ENCODE measurements at regions not wholly inside any gene's neighbourhood (a gene's known extent, or its start where the extent isn't known, plus 50 kb on each side); places are given as distances from the start of the nearest gene placed in this dataset.
"Not testable (repeated sequence)": the region's sequence is repeated elsewhere in the genome, so short reads cannot be mapped to it uniquely, and the experiment has no call there.

- no peak for DNase-seq
These were observed 645.1 kb downstream of the TBC1D22A start for GRCh38 chr22:47407461-47408025.

DNA sequence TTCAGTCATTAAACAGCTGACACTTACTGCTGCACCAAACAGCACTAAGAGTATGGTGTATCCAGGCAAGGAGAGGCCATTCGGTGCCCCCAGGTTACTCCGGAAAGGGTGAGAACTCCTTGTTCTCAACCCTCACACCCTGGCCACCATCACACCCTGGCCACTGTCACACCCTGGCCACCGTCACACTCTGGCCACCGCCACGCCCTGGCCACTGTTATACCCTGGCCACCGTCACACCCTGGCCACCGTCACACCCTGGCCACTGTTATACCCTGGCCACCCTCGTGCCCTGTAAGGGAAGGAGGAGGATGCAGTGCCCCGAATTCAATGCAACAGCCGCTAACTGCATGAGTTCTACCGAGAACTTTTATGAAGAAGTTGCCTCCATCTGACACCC is 644.4 kb downstream of the TBC1D22A start:
- DNase-seq: no peak

GRCh38 chr22:47406180-47406834 is 643.9 kb downstream of the TBC1D22A start:
- no peak for DNase-seq

GRCh38 chr22:47405222-47405621 is 642.8 kb downstream of the TBC1D22A start:
- DNase-seq: not testable (repeated sequence)

GRCh38 chr22:47402876-47403525 is 640.6 kb downstream of the TBC1D22A start:
- DNase-seq: no peak

DNA sequence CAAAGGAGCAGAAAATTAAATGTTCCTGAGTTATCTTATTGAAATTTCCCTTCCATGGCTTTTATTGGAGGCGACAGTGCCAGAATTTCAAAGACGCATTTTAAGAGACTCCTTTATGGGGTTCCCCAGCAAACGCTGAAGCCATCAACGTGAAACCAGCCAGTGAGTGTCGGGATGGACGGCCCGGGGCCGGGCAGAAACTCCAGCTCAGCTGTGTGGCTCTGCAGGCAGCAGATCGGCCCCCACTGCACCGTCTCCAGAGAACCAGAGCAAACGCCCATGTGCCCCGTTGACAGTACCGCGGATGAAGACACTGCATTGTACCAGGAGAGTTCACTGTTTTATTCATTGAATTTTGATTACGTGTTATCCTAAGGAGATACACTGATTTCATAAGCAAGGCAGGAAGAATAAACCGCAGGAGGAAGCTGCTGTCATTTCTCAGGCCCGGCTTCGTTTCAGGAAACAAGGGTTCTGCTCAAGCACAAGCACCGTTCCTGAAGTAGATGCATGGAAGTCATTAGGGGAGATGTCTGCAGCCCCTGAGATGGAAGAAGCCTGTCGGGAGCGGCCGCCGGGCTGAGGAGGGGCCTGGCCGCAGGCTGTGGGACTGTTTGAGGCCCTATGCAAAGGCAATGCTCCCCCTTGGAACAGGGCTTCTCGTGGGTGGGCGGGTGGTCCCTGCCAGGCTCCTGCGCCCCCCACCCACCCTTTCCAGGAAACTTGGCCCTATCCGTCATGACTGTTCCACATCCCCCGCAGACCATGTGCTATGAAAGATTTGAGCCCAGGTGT is 639.7 kb downstream of the TBC1D22A start:
- DNase-seq: no peak

DNA sequence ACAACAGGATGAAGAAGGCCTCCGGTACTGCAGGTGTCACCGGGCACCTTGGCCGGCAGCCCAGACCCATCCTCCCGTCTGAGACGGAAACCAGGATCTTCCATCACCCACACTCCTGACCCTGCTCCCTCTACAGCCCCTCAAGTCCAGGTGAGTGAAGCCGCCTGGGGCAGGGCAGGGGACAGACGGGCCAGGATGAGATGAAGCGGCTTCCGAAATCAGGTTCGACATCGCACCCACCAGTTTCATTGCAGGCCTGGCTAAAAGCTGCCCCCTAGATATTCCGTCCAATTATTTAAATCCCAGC is 639.1 kb downstream of the TBC1D22A start:
- DNase-seq: peak; percentile 6

DNA sequence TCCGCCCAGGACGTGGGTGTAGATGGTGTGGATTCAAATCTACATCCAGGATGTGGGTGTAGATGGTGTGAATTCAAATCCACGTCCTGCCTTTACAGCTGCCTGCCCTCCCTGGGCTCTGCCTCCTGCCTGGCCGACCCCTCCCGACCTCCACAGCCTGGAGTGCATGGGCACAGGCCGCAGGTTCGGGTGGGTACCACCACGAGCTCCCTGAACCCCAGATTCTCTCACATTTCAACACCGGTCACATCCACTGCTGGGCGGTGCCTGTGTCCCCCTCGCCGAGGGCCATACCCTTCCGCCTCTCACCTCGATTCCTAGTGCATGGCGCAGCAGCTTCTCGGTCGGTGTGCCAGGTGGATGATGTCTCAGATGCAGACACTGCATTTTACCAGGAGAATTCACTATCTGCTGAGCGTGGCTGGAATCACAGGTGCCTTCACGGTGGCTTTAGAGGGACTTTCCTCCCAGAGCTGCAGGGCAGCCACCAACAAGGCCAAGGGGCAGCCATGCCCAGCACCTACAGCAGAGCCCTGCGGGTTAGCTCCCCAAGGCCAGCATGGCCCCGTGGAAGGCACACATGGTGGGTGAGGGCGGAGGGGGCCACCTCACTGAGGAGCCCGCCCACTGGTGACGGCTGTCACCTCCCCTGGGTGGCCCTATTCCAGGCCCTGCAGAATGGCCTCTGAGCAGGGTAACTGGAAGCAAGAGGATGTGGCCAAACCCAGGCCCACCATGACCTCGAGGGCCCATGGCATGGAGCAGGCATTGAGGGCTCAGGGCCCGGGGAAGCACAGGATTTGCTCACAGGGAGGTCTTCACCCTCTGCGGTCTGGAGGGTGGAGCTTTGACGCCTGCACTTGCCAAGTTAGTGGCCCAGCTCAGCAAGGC is 638.5 kb downstream of the TBC1D22A start:
- DNase-seq: no peak

DNA sequence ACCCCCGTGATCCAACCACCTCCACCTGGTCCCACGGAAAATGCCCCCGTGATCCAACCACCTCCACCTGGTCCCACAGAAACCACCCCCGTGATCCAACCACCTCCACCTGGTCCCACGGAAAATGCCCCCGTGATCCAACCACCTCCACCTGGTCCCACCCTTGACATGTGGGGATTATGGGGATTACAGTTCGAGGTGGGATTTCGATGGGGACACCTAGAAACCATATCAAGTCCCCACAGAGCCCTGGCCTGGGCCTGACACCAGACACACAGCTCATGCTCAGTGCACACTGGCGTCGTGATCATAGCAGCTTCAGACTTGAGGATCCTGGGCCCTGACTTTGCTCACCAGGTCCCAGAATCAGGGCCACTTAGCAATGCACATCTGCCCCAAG is 637.7 kb downstream of the TBC1D22A start:
- DNase-seq: not testable (repeated sequence)

DNA sequence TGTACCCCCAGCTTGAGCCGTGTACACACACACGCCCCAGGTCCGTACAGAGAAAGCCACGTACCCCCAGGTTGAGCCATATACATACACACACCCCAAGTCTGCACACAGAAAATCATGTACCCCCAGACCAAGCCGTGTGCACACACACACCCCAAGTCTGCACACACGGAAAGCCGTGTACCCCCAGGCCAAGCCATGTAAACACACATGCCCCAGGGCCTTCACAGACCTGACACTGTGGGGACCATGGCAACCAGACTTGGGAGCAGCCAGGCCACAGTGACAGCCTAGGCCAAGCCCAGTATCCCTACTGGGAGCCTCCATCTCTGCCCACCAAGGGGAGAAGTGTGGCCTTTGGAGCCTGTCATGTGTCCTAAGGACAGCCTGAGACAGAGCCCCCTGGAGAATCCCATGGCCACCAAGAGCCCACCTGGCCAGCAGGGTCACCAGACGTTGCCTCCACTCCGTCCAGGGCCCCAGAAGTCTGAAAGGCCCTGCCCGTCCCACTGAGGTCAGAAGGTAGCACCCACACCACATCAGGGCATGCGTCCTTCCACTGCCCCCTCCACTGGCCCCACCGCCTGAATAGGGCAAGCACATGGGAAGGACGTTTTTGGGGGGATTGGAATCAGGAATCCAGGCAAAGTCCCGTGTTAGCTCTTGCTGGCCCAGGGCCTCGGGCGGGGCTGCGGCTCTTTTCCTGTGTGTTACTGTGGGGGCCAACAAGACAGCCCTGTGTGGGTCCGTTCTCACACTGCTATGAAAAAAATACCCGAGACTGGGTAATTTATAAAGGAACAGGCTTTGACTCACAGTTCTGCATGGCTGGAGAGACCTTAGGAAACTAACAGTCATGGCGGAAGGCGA is 636.7 kb downstream of the TBC1D22A start:
- no peak for DNase-seq

DNA sequence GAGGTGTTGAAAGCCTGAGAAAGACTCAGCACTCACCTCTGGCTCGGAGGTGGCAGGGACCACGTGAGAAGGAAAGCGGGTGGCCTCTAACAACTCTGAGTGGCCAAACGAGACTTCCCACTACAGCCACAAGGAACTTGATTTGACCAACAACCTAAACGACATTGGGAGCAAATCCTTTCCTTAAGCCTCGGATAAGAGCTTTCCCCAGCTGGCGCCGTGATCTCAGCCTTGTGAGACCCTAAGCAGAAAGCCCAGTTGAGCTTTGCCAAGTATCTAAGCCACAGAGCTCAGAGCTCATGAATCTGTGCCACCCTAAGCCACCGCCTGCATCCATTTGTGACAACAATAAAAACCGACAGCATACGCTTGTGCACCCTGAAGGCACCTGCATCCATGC is 636.0 kb downstream of the TBC1D22A start:
- DNase-seq: no peak

GRCh38 chr22:47397673-47398072 is 635.2 kb downstream of the TBC1D22A start:
- DNase-seq: no peak

DNA sequence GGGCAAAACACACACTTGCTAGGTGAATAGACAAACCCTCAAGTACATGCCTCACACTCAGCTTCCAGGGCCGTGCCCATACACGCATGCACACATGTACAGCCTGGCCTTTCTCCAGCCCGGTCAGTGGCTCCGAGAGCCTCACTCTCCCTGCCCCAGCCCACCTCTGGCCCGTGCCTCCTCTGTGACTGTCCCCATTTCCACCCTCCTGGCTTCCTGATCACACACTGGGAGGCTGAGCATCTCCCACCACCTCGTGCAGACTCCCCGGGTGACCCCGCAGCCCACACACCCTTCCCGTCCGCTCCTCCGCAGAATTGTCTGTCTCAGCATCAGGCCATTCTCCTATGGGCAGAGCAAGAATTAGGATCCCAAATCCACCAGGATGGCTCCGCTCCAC is 634.1 kb downstream of the TBC1D22A start:
- DNase-seq: no peak

DNA sequence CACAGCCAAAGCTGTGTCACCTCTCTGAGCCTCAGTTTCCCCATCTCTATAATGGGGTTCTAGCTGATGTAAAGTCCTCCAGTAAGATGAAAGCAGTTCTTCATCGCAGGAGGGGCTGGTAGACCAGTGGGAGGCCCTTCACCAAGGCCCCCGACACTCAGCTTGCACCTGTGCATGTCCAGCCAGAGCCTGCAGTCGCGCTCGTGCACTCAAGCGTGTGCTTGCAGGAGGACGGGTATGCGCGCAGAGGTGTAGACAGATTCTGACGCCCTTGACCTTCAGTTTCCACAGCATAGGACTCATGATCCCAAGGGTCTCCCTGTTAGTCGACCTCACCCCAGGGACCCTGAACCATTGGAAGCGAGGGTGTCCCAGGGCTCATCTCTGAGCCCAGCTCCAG is 633.7 kb downstream of the TBC1D22A start:
- DNase-seq: no peak

DNA sequence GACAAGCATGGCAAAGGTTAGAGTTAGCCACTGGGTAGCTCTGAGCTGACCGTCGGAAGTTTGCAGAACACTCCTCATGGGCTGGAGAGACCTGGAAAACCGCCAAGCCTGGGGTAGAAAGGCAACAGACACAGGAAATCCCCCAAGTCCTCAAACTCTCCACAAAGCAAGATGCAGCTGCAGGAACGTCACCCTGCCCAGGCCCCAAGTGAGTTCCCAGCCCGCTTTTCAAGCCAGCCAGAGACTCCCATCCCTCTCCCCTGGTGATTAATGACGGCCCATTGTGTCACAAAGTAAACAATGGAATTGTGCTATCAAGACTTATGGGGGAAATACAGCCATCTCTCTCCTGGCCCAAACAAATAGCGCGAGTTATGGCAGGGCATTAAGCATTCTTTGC is 633.0 kb downstream of the TBC1D22A start:
- peak; percentile 79 for DNase-seq

GRCh38 chr22:47394504-47395440 is 632.3 kb downstream of the TBC1D22A start:
- DNase-seq: no peak

DNA sequence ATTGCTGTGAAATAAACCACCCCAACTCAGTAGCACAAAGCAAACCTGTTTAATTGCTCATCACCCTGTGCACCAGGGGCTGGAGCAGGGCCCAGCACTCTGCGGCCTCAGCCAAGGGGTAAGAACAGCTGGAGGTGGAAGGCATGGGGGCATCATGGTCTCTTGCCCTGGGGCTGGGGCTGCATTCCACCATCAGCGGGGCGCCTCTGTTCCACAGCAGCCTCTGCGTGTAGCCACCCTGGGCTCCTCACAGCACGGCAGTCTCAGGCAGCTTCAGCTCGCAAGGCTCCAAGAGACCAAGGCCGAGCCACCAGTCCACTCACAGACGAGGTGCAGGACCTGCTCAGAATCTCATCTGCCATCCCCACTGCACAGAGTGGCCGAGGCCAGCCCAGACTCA is 630.7 kb downstream of the TBC1D22A start:
- DNase-seq: no peak

GRCh38 chr22:47392729-47393128 is 630.3 kb downstream of the TBC1D22A start:
- no peak for DNase-seq

- no peak for DNase-seq
These were observed 629.6 kb downstream of the TBC1D22A start for GRCh38 chr22:47392054-47392347.

GRCh38 chr22:47391169-47392053 is 629.0 kb downstream of the TBC1D22A start:
- DNase-seq: no peak
